Activated T-cell treated with anti-CD3 and anti-CD28 coated beads, Interleukin-2, amount 50 U/mL, for 4 hours (primary cell): ENCODE measurements at regions not wholly inside any gene's neighbourhood (a gene's known extent, or its start where the extent isn't known, plus 50 kb on each side); places are given as distances from the start of the nearest gene placed in this dataset.

ENCODE experiments used
- ATAC-seq, 2 donors: fragments of 200-7000 bp; cut with Tn5 transposase; one replicate each; pipeline ENCODE4 v1.10.0; 2021
- DNase-seq: peaks from one replicate; pipeline ENCODE4 v3.0.0-alpha.2; 2020
- H3K27me3 Mint-ChIP-seq: one replicate; pipeline ENCODE4 v1.8.0; 2021; ENCODE audit warnings: low read depth, mixed read lengths
- H3K36me3 Mint-ChIP-seq: one replicate; pipeline ENCODE4 v1.8.0; 2022; ENCODE audit warnings: mixed read lengths; ENCODE audit not compliant: insufficient read depth
- H3K4me1 Mint-ChIP-seq: one replicate; pipeline ENCODE4 v1.8.0; 2021; ENCODE audit warnings: low read depth, mixed read lengths
- H3K4me3 Mint-ChIP-seq: one replicate; pipeline ENCODE4 v1.8.0; 2021; ENCODE audit warnings: mild to moderate bottlenecking, moderate library complexity, mixed read lengths
- H3K9me3 Mint-ChIP-seq: one replicate; pipeline ENCODE4 v1.8.0; 2021; ENCODE audit warnings: mixed read lengths

GRCh38 chr16:22618842-22619241 lies 108.2 kb downstream of the NPIPB5 start:
- Mint-ChIP-seq H3K9me3 (no peaks in the 10 kb centered on the region), H3K27me3 (peaks cover 13% of the 10 kb centered on the region), H3K4me3 (no peak overlapping the region), H3K36me3 (no peaks in the 10 kb centered on the region), H3K4me1 (no peaks in the 10 kb centered on the region)
- no peak for ATAC-seq
- no peak for DNase-seq

GRCh38 chr16:22621586-22622155 lies 111.0 kb downstream of the NPIPB5 start:
- ATAC-seq, result no peak

GRCh38 chr16:22622703-22623102 lies 112.0 kb downstream of the NPIPB5 start:
- ATAC-seq (no peak), DNase-seq (no peak)
- no peak overlapping the region for H3K4me3 Mint-ChIP-seq
- no peaks in the 10 kb centered on the region for H3K36me3 Mint-ChIP-seq
- peaks cover 6% of the 10 kb centered on the region for H3K27me3 Mint-ChIP-seq
- no peaks in the 10 kb centered on the region for H3K4me1 Mint-ChIP-seq
- H3K9me3 Mint-ChIP-seq, result no peaks in the 10 kb centered on the region

More at GRCh38 chr16:22621586-22622155, 111.0 kb downstream of the NPIPB5 start:
- no peak for DNase-seq
- Mint-ChIP-seq H3K36me3 (no peaks in the 10 kb centered on the region), H3K4me3 (no peak overlapping the region), H3K4me1 (no peaks in the 10 kb centered on the region), H3K9me3 (no peaks in the 10 kb centered on the region), H3K27me3 (peaks cover 9% of the 10 kb centered on the region)

GRCh38 chr16:22623351-22623781 lies 112.7 kb downstream of the NPIPB5 start:
- Mint-ChIP-seq H3K27me3 (peaks cover 2% of the 10 kb centered on the region), H3K4me1 (no peaks in the 10 kb centered on the region), H3K4me3 (no peak overlapping the region), H3K36me3 (no peaks in the 10 kb centered on the region), H3K9me3 (no peaks in the 10 kb centered on the region)
- no peak for DNase-seq
- ATAC-seq, result no peak

- Mint-ChIP-seq H3K36me3 (no peaks in the 10 kb centered on the region), H3K4me1 (no peaks in the 10 kb centered on the region), H3K4me3 (no peak overlapping the region), H3K9me3 (no peaks in the 10 kb centered on the region), H3K27me3 (peaks cover 2% of the 10 kb centered on the region)
- DNase-seq, result no peak
- ATAC-seq, result no peak
These were observed 113.5 kb downstream of the NPIPB5 start for GRCh38 chr16:22624038-22624799.

- no peak overlapping the region for H3K4me3 Mint-ChIP-seq
- ATAC-seq, result no peak
- no peaks in the 10 kb centered on the region for H3K27me3 Mint-ChIP-seq
- H3K4me1 Mint-ChIP-seq, result no peaks in the 10 kb centered on the region
- no peaks in the 10 kb centered on the region for H3K9me3 Mint-ChIP-seq
- no peak for DNase-seq
- no peaks in the 10 kb centered on the region for H3K36me3 Mint-ChIP-seq
These were observed 114.3 kb downstream of the NPIPB5 start for GRCh38 chr16:22624800-22625533.

- Mint-ChIP-seq H3K36me3 (no peaks in the 10 kb centered on the region), H3K4me1 (no peaks in the 10 kb centered on the region), H3K9me3 (no peaks in the 10 kb centered on the region), H3K27me3 (no peaks in the 10 kb centered on the region), H3K4me3 (no peak overlapping the region)
- no peak for ATAC-seq
- DNase-seq, result no peak
These were observed 115.3 kb downstream of the NPIPB5 start for GRCh38 chr16:22625967-22626366.

GRCh38 chr16:22627043-22627442 lies 116.4 kb downstream of the NPIPB5 start:
- Mint-ChIP-seq H3K4me1 (no peaks in the 10 kb centered on the region), H3K9me3 (no peaks in the 10 kb centered on the region), H3K27me3 (no peaks in the 10 kb centered on the region), H3K4me3 (no peak overlapping the region), H3K36me3 (no peaks in the 10 kb centered on the region)
- ATAC-seq, result no peak
- DNase-seq, result no peak

- Mint-ChIP-seq H3K36me3 (no peaks in the 10 kb centered on the region), H3K4me1 (no peaks in the 10 kb centered on the region), H3K4me3 (no peak overlapping the region), H3K9me3 (no peaks in the 10 kb centered on the region), H3K27me3 (peaks cover 4% of the 10 kb centered on the region)
- no peak for ATAC-seq
- DNase-seq, result no peak
These were observed 118.3 kb downstream of the NPIPB5 start for GRCh38 chr16:22628994-22629393.

GRCh38 chr16:22630242-22630641 lies 119.6 kb downstream of the NPIPB5 start:
- Mint-ChIP-seq H3K9me3 (no peaks in the 10 kb centered on the region), H3K4me3 (no peak overlapping the region), H3K4me1 (no peaks in the 10 kb centered on the region), H3K27me3 (peaks cover 4% of the 10 kb centered on the region), H3K36me3 (no peaks in the 10 kb centered on the region)
- ATAC-seq (no peak), DNase-seq (no peak)

GRCh38 chr16:22631264-22631663 lies 120.6 kb downstream of the NPIPB5 start:
- no peak for DNase-seq
- Mint-ChIP-seq H3K9me3 (no peaks in the 10 kb centered on the region), H3K27me3 (peaks cover 6% of the 10 kb centered on the region)

GRCh38 chr16:22632606-22633005 lies 121.9 kb downstream of the NPIPB5 start:
- DNase-seq (no peak), ATAC-seq (no peak)
- Mint-ChIP-seq H3K27me3 (peaks cover 6% of the 10 kb centered on the region), H3K9me3 (no peaks in the 10 kb centered on the region), H3K4me1 (no peaks in the 10 kb centered on the region), H3K4me3 (no peak overlapping the region), H3K36me3 (no peaks in the 10 kb centered on the region)

More at GRCh38 chr16:22631264-22631663, 120.6 kb downstream of the NPIPB5 start:
- Mint-ChIP-seq H3K36me3 (no peaks in the 10 kb centered on the region), H3K4me3 (no peak overlapping the region), H3K4me1 (no peaks in the 10 kb centered on the region)
- ATAC-seq, result no peak

- Mint-ChIP-seq H3K4me1 (no peaks in the 10 kb centered on the region), H3K36me3 (no peaks in the 10 kb centered on the region), H3K27me3 (peaks cover 6% of the 10 kb centered on the region), H3K9me3 (no peaks in the 10 kb centered on the region), H3K4me3 (no peak overlapping the region)
- ATAC-seq, result no peak
- no peak for DNase-seq
These were observed 122.6 kb downstream of the NPIPB5 start for GRCh38 chr16:22633280-22633679.

GRCh38 chr16:22633799-22634198 lies 123.1 kb downstream of the NPIPB5 start:
- DNase-seq (no peak), ATAC-seq (no peak)
- no peaks in the 10 kb centered on the region for H3K9me3 Mint-ChIP-seq

GRCh38 chr16:22634954-22635353 lies 124.3 kb downstream of the NPIPB5 start:
- Mint-ChIP-seq H3K4me3 (no peak overlapping the region), H3K36me3 (no peaks in the 10 kb centered on the region), H3K4me1 (no peaks in the 10 kb centered on the region), H3K9me3 (no peaks in the 10 kb centered on the region), H3K27me3 (peaks cover 6% of the 10 kb centered on the region)
- no peak for ATAC-seq
- no peak for DNase-seq

More at GRCh38 chr16:22633799-22634198, 123.1 kb downstream of the NPIPB5 start:
- no peaks in the 10 kb centered on the region for H3K36me3 Mint-ChIP-seq
- no peak overlapping the region for H3K4me3 Mint-ChIP-seq
- H3K27me3 Mint-ChIP-seq, result peaks cover 6% of the 10 kb centered on the region
- no peaks in the 10 kb centered on the region for H3K4me1 Mint-ChIP-seq
